MCF 10A (cell line): ENCODE measurements at regions not wholly inside any gene's neighbourhood (a gene's known extent, or its start where the extent isn't known, plus 50 kb on each side); places are given as distances from the start of the nearest gene placed in this dataset.

Source experiments
- BruUV-seq: library from RNA; stranded (reverse); fragments of 400-500 nt; replicated peaks from 2 replicates; lab custom pipeline; 2021; lab: Mats Ljungman, UMichigan
- CTCF ChIA-PET: fragments of 300-600 bp; sonication (Branson Sonifier 250); formaldehyde crosslinking; extraction: SDS; loops from one replicate; lab custom pipeline; 2021; ENCODE audit warnings: antibody characterized with exemption, inconsistent platforms; lab: Yijun Ruan, JAX
- POLR2A ChIA-PET: fragments of 300-600, 350-650 bp; sonication (Branson Sonifier 250); formaldehyde crosslinking; extraction: SDS; loops from one replicate; lab custom pipeline; 2020; ENCODE audit warnings: antibody characterized with exemption, inconsistent platforms; lab: Yijun Ruan, JAX
- DNase-seq: peaks from one replicate; pipeline ENCODE4 v3.0.0-alpha.2; 2018; ENCODE audit not compliant: unreplicated experiment
- H3K27ac Mint-ChIP-seq: one replicate; pipeline ENCODE4 v1.8.0; 2022; ENCODE audit warnings: mild to moderate bottlenecking, low read depth, mixed read lengths; ENCODE audit not compliant: unreplicated experiment
- H3K27me3 Mint-ChIP-seq: one replicate; pipeline ENCODE4 v1.8.0; 2022; ENCODE audit warnings: mixed read lengths; ENCODE audit not compliant: insufficient read depth, unreplicated experiment
- H3K36me3 Mint-ChIP-seq: one replicate; pipeline ENCODE4 v1.8.0; 2022; ENCODE audit warnings: mild to moderate bottlenecking, moderate library complexity, mixed read lengths; ENCODE audit not compliant: insufficient read depth, unreplicated experiment
- H3K4me1 Mint-ChIP-seq: one replicate; pipeline ENCODE4 v1.8.0; 2022; ENCODE audit warnings: mixed read lengths; ENCODE audit not compliant: insufficient read depth, unreplicated experiment
- H3K4me3 Mint-ChIP-seq: one replicate; pipeline ENCODE4 v1.8.0; 2022; ENCODE audit warnings: mild to moderate bottlenecking, moderate library complexity, mixed read lengths; ENCODE audit not compliant: unreplicated experiment
- H3K9me3 Mint-ChIP-seq: one replicate; pipeline ENCODE4 v1.8.0; 2022; ENCODE audit warnings: mixed read lengths; ENCODE audit not compliant: unreplicated experiment
- intact Hi-C: fragments of 100-400 bp; cut with micrococcal nuclease; formaldehyde crosslinking; loops from 2 replicates; pipeline ENCODE4 v1.14.1; 2022
- TF ChIP-seq, protein P1 (sequence below): fragments of 200-600 bp; IDR thresholded peaks from one replicate; pipeline ENCODE4 v1.8.0; 2022; ENCODE audit warnings: antibody characterized with exemption, mild to moderate bottlenecking; ENCODE audit not compliant: unreplicated experiment

DNA sequence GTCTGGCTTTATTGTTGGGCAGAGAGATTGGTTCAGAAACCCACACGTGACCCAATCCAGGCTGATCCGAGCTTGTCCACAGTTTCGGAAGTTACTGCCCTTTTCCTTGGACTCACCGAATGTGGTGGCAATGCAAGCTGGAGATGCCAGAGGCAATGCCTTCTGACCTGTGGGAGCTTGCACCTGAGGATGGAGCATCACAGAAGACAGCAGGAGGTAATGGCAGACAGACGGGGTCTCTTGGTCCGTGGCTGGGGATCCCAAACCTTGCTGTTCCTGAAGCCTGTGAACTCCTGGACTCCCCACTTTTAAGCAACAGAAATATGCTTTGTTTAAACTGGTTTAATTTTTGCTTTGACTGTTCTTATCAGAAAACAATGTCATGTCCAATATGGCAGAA lies 265.2 kb upstream of the IRX1 start:
- BruUV-seq: no TSS peak
- POLR2A ChIA-PET: no interaction called here
- TF ChIP-seq, protein P1, sequence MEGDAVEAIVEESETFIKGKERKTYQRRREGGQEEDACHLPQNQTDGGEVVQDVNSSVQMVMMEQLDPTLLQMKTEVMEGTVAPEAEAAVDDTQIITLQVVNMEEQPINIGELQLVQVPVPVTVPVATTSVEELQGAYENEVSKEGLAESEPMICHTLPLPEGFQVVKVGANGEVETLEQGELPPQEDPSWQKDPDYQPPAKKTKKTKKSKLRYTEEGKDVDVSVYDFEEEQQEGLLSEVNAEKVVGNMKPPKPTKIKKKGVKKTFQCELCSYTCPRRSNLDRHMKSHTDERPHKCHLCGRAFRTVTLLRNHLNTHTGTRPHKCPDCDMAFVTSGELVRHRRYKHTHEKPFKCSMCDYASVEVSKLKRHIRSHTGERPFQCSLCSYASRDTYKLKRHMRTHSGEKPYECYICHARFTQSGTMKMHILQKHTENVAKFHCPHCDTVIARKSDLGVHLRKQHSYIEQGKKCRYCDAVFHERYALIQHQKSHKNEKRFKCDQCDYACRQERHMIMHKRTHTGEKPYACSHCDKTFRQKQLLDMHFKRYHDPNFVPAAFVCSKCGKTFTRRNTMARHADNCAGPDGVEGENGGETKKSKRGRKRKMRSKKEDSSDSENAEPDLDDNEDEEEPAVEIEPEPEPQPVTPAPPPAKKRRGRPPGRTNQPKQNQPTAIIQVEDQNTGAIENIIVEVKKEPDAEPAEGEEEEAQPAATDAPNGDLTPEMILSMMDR: no peak
- Mint-ChIP-seq H3K27ac (no peak overlapping the region), H3K9me3 (no peaks in the 10 kb centered on the region), H3K27me3 (no peaks in the 10 kb centered on the region), H3K4me1 (peaks cover 2% of the 10 kb centered on the region), H3K4me3 (no peak overlapping the region), H3K36me3 (no peaks in the 10 kb centered on the region)
- CTCF ChIA-PET: no interaction called here
- intact Hi-C loops: no loop called here
- DNase-seq: no peak

- Mint-ChIP-seq H3K9me3 (no peaks in the 10 kb centered on the region), H3K27me3 (no peaks in the 10 kb centered on the region), H3K27ac (no peak overlapping the region), H3K4me3 (no peak overlapping the region), H3K4me1 (peaks cover 8% of the 10 kb centered on the region), H3K36me3 (no peaks in the 10 kb centered on the region)
- POLR2A ChIA-PET: no interaction called here
- intact Hi-C loops: no loop called here
- CTCF ChIA-PET: no interaction called here
- peak; percentile 86 for DNase-seq
- TF ChIP-seq, protein P1: no peak
- no TSS peak for BruUV-seq
These were observed 266.2 kb upstream of the IRX1 start for GRCh38 chr5:3329427-3329826.

DNA sequence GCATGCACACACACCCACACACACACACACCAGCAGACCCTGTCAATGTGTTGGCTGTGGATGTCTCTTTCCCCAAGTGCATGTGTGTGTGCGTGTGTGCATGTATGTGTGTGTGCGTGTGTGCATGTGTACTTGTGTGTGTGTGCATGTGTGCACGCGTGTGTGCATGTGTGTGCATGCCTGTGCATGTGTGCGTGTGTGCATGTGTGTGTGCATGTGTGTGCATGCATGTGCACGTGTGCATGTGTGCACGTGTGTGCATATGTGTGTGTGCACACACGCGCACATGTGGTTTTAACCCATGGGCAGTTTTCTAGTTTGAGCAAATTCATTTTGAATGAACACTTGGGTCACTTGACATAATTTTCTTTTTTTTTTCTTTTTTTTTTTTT lies 268.8 kb upstream of the IRX1 start:
- Mint-ChIP-seq H3K4me1 (peaks cover 8% of the 10 kb centered on the region), H3K27ac (no peak overlapping the region), H3K4me3 (no peak overlapping the region), H3K36me3 (no peaks in the 10 kb centered on the region), H3K9me3 (no peaks in the 10 kb centered on the region), H3K27me3 (no peaks in the 10 kb centered on the region)
- no TSS peak for BruUV-seq
- DNase-seq: no peak
- ChIA-PET POLR2A (no interaction called here), CTCF (no interaction called here)
- TF ChIP-seq, protein P1: no peak
- intact Hi-C loops: no loop called here

GRCh38 chr5:3325972-3326840 lies 269.4 kb upstream of the IRX1 start:
- peaks cover 8% of the 10 kb centered on the region for H3K4me1 Mint-ChIP-seq
- no peak for DNase-seq
- BruUV-seq: no TSS peak
- H3K9me3 Mint-ChIP-seq: no peaks in the 10 kb centered on the region
- POLR2A ChIA-PET: no interaction called here
- no peaks in the 10 kb centered on the region for H3K36me3 Mint-ChIP-seq
- TF ChIP-seq, protein P1: no peak
- H3K4me3 Mint-ChIP-seq: no peak overlapping the region
- CTCF ChIA-PET: no interaction called here
- intact Hi-C loops: no loop called here
- no peak overlapping the region for H3K27ac Mint-ChIP-seq
- H3K27me3 Mint-ChIP-seq: no peaks in the 10 kb centered on the region
